ENCODE measurements at regions not wholly inside any gene's neighbourhood (a gene's known extent, or its start where the extent isn't known, plus 50 kb on each side); places are given as distances from the start of the nearest gene placed in this dataset.

DNA sequence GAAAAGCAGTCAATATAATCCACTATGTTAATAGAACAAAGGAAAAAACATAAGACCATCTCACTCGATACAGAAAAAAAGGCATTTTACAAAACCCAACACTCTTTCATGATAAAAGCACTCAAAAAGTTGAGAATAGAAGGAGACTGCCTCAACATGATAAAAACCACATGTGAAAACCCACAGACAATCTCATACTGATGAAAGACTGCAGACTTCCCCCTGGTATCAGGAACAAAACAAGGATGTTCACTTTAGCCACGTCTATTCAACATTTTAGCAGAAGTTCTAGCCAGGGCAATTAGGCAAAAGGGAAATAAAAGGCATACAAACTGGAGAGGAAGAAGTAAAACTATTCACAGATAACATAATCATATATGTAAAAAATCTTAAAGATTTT, 285.9 kb downstream of the EIPR1 start:
- no peak for DNase-seq (ENCODE audit: low spot score in 2 of 2)
- H3K9me3 Mint-ChIP-seq: peaks cover 3 to 6% of the 10 kb centered on the region in 2 donors
- H3K27ac Mint-ChIP-seq: no peak overlapping the region
- no peak for ATAC-seq
- H3K36me3 Mint-ChIP-seq: no peaks in the 10 kb centered on the region

DNA sequence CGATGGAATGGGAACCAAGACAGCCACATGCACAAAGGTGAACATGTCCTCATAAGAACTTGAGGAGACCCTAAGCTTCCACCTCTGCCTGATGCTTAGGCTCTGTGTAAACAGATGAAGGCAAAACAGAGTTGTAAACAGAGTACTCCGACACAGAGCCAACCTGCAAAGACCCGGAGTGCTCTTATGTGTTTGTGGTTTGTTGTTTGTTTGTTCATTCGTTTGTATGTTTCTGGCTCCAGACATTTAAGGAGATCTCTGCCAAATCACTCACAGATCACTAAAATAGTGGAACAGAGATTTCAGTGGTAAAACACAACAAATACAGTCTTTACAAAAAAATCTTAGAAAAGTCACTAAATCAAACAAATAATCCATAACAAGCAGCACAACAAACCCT, 294.9 kb downstream of the EIPR1 start:
- peaks cover 6 to 16% of the 10 kb centered on the region in 2 donors for H3K36me3 Mint-ChIP-seq
- no peak for ATAC-seq
- H3K27ac Mint-ChIP-seq: no peak overlapping the region
- DNase-seq (ENCODE audit: low spot score in 2 of 2): no peak
- peaks cover 10 to 15% of the 10 kb centered on the region in 2 donors for H3K9me3 Mint-ChIP-seq

DNA sequence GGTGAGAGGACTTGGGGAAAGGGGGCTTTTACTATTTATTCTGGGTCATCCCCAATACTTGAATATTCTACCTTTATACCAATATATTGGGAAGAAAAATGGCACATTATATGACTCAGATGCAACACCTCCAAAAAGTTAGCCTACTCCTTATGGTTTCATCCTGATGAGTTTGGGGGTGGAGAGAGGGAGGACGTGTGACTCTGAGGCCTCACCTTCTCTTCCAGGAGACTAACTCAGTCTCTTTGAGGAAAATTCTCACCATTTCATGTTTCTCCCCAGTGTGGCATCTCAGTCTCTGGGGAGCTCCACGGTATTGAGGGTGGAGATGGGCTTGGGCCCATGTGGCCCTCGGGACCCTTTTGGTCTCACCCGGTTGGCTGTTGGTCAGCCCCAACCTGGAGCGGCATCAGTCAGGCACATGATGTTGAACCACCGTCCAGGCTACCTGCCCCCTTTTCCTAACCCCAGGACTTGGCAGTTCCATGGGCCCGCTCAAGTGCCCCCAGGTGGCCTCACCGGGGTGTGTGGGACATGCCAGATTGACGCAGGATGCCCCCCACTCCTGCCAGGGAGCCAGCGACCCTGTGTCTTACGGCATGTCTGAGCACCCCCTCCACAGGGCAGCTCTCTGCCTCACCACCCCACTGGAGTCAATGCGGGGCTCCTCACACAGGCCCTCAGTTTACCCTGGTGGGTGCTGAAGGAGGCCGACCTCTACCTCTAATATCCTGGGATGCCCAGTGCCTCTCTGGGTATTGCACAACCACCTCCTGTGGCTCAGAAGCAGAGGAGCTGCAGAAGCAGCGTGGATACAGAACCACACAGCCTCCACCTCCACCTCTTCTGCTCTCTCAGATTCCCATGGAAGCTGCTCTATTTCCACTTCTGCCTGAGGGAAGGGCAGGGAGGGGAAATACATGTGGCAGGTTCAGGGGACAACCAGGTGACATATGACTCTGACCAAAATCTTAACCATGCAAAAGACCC, 297.4 kb downstream of the EIPR1 start:
- H3K27ac Mint-ChIP-seq: no peak overlapping the region
- DNase-seq (ENCODE audit: low spot score in 2 of 2) (no peak), ATAC-seq (no peak)
- H3K36me3 Mint-ChIP-seq: peaks cover 6 to 12% of the 10 kb centered on the region in 2 donors
- peaks cover 6 to 11% of the 10 kb centered on the region in 2 donors for H3K9me3 Mint-ChIP-seq

DNA sequence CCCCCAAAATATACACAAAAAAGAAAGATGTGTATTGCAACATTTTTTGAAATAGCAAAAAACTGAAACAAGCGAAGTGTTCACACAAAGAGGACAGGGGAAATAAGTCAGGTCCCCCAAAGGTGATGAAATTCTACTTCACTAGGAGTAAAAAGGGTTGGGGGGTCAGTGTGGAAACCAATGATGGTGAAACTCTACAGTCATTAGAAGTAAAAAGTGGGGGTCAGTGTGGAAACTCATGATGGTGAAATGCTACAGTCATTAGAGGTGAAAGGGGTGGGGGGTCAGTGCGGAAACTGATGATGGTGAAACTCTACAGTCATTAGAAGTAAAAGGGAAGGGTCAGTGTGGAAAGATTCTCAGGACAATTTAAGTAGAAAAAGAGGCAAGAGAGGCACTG, 298.2 kb downstream of the EIPR1 start:
- Mint-ChIP-seq H3K9me3 (peaks cover 4 to 7% of the 10 kb centered on the region in 2 donors), H3K27ac (no peak overlapping the region), H3K36me3 (peaks cover 6 to 8% of the 10 kb centered on the region in 2 donors)
- DNase-seq (ENCODE audit: low spot score in 2 of 2) (no peak), ATAC-seq (no peak)

DNA sequence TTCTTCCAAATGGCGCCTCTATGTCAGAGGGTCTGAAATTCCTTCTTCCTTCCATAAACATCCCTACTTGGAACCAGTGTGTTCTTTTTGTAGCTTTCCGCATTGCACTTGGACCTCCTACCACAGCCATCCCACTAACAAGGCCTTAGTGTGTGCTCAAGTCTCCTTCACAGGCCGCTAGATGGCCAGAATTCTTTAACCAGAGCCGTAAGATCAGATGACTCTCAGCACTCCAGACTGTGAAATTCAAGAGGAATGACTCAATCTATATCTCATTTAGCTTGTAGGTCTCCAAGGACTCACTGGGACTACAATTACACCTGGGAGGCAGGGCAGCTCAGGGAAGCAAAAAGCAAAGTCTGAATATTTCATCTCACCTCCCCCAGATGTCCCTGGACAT, 298.9 kb downstream of the EIPR1 start:
- no peak for ATAC-seq
- Mint-ChIP-seq H3K9me3 (peaks cover 4 to 5% of the 10 kb centered on the region in 2 donors), H3K27ac (peak overlapping the region in 1 of 2 donors; percentile 73), H3K36me3 (peaks cover 4 to 6% of the 10 kb centered on the region in 2 donors)
- DNase-seq (ENCODE audit: low spot score in 2 of 2): no peak

DNA sequence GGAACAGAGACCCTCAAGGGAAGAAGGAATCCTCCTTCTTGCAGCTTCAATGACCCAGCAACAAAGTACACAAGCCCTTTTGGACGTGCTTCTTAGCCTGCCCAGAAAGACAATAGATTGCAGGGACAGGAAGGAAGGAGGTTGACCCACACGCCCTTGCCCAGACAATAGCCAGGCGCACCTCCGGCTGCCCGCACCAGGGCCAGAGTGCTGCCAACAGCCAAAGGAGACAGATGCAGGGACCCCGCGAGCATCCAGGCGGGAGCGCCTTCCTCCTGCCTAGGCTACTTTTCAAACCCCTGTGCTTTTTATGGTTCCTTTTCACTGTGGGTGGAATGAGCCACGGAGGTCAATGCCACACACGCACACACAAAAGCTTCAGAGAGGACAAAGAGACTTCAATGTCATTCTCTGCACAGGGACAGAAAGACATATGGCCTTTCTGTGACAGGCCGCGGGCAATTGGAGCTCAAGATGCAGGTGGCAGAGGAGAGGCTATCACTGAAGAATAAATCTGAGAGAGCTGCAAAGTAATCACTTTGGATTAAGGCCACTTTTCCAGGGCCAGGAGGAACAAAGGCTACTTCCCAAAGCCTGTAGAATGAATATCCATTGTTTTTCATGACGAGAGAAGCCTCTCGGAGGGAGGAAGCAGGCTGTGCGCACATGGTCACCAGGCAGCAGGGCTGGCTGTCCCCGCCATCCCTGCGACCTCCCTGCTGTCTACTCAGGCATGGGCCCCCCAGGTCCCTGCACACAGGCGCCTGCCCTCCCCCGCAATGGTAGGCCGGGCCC, 300.6 kb downstream of the EIPR1 start:
- no peak overlapping the region for H3K27ac Mint-ChIP-seq
- ATAC-seq (no peak), DNase-seq (ENCODE audit: low spot score in 2 of 2) (no peak)
- H3K36me3 Mint-ChIP-seq: no peaks in the 10 kb centered on the region
- no peaks in the 10 kb centered on the region for H3K9me3 Mint-ChIP-seq

DNA sequence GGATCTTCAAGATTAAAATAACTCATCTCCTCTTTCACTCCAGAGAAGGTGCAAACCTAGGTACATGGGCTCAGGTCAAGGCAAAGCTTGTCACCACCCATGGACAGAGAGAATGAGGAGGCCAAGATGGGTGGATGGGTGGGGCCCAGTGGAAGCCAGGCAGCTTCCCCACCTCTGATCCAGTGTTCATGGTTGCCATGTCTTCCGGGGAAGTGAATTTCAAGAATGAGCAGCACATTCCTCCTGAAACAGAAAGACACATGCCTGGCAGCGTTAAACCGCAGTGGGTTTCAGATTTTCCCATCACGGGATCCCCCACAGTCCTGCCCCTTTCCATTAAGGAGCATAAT, 301.7 kb downstream of the EIPR1 start:
- no peak for DNase-seq (ENCODE audit: low spot score in 2 of 2)
- H3K27ac Mint-ChIP-seq: no peak overlapping the region
- H3K9me3 Mint-ChIP-seq: no peaks in the 10 kb centered on the region
- no peaks in the 10 kb centered on the region for H3K36me3 Mint-ChIP-seq
- no peak for ATAC-seq

DNA sequence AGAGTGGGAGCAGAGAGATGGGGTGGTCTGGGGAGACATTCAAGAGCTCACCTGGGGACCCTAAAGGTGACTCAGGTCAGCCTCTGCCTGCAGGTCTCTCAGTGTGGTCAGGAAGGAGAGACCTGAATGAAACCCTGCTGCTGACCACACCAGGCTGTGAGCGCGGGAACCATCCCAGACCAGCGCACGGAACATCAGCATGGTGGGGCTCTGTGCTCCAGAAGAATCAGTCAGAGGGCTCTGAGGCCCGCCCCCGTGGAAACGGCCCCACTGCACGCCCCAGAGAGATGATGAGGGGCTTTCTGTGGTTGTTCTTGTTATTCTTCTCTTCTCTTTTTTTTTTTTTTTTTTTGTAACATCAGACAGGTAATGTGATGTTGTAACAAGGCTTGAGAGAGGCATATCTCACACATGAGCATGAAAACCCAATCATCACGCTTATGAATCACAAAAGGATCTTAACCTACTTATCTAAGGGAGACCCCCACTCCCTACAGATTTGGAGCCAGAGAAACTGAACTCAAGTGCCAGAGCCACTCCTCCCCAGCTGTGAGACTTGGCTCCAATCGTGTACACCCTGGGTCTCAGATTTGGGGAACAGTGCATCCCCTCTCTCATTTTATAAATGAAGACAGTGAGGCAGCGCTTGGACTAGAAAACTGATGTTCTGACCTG, 302.2 kb downstream of the EIPR1 start:
- ATAC-seq (no peak), DNase-seq (ENCODE audit: low spot score in 2 of 2) (no peak)
- no peaks in the 10 kb centered on the region for H3K36me3 Mint-ChIP-seq
- H3K27ac Mint-ChIP-seq: no peak overlapping the region
- no peaks in the 10 kb centered on the region for H3K9me3 Mint-ChIP-seq

DNA sequence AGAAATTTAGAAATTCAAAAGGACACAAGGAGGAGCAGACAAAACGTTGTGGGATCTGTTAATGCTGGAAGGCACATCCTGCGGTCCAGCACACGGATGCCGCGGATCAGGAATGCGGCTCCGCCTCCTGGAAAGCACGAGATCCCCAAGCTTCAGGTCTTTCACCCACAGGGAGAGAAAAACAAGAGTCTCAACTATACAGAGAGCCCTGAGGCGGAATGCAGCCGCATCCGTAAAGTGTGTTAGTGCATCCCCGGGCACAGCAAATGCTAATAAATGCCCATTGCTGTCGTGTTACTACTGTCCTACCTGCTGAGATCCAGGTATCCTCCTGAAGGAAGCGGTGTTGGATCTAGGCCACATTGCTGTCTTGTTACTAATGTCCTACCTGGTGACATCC, 303.9 kb downstream of the EIPR1 start:
- ATAC-seq: no peak
- Mint-ChIP-seq H3K27ac (no peak overlapping the region), H3K9me3 (no peaks in the 10 kb centered on the region), H3K36me3 (no peaks in the 10 kb centered on the region)
- DNase-seq (ENCODE audit: low spot score in 2 of 2): no peak

DNA sequence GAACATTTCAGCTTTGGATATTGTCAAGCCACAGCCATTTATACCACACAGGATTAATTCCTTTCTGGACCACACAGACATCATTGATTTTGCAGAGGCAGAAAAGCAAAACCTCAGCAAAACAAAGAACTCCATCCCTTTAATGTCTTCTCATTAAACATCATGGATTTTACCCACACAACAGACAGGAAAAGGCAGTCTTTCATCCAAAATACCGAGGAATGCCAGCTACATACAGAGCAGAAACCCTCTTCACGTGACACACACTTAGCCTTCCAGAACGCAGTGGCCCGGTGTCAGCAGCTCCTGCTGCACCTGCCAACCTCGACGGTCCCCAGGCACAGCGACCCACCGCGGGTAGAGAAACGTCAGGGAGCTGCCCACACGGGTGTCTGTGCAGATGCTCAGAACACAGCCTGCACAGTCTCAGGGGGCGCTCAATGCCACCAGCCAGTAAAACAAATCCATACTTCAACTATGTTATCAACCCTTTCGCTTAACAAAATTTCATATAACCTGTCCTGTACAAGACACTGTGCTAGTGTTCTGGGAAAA, 304.5 kb downstream of the EIPR1 start:
- Mint-ChIP-seq H3K27ac (no peak overlapping the region), H3K36me3 (no peaks in the 10 kb centered on the region), H3K9me3 (no peaks in the 10 kb centered on the region)
- DNase-seq (ENCODE audit: low spot score in 2 of 2) (no peak), ATAC-seq (no peak)

DNA sequence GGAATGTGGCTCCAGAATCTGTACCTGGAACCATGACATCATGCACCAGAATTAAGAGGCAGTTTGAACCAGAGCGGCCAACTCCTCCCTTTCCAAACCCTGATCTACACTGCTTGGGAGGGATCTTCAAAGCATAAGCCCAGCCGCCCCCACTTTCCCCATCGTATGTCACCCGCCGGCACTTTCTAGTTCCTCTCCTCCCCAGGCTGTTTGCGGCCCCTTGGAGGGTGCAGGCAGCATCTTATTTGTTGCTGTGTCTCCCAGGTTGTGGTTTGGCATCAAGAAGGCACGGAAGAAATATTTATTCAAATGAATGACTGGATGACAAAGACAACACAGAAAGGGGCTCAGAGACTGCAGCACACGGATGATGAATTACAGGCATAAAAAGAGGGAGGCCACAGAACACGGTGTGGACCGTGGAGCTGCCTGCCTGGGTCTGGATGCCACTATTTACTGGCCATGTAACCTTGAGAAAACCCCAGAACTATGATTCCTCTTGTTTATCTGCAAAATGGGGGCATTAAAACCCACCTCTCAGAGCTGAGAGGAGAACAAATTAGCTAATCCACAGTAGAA, 305.8 kb downstream of the EIPR1 start:
- DNase-seq (ENCODE audit: low spot score in 2 of 2): no peak
- H3K36me3 Mint-ChIP-seq: no peaks in the 10 kb centered on the region
- no peak overlapping the region for H3K27ac Mint-ChIP-seq
- ATAC-seq: no peak
- no peaks in the 10 kb centered on the region for H3K9me3 Mint-ChIP-seq

DNA sequence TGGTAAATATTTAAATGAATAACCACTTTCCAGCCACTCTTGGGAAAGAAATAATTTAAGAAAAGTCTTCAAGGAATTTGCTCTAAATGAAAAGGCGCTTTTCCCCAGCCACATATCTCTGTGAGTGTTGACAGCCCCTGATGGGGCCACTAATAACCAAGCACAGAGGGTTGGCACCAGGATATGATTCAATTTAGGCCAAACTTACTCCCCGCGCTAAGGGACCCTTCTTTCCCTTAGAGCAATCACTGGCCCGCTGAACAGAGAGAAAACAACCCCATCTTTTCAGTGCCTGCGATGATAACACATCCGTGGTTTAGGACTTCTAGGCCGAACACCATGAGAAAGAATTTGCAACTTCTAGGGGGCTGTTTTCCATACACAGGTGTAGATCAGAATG, 310.8 kb downstream of the EIPR1 start:
- H3K36me3 Mint-ChIP-seq: no peaks in the 10 kb centered on the region
- no peak for DNase-seq (ENCODE audit: low spot score in 2 of 2)
- H3K27ac Mint-ChIP-seq: no peak overlapping the region
- no peak for ATAC-seq
- H3K9me3 Mint-ChIP-seq: peaks cover 0 to 5% of the 10 kb centered on the region in 2 donors

DNA sequence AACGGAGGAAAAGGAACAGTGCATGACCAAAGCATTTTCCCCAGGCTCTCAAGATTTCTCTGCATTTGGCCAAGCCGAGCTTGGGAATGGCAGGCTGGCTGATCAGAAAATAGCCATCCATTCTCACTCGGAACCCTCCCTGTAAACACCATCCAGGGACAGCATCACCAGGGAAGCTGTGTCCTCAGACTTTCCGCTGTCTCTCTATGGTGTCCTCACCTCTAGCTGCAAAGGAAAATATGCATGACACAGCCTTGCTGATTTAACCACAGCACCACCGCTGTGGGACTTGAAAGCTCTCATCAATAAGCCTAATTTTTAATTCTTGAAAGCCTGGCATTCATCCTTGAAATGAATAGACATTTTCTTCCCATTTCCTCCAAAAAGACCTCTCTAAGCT, 311.7 kb downstream of the EIPR1 start:
- Mint-ChIP-seq H3K36me3 (no peaks in the 10 kb centered on the region), H3K27ac (no peak overlapping the region), H3K9me3 (peaks cover 0 to 5% of the 10 kb centered on the region in 2 donors)
- no peak for ATAC-seq
- DNase-seq (ENCODE audit: low spot score in 2 of 2): no peak

DNA sequence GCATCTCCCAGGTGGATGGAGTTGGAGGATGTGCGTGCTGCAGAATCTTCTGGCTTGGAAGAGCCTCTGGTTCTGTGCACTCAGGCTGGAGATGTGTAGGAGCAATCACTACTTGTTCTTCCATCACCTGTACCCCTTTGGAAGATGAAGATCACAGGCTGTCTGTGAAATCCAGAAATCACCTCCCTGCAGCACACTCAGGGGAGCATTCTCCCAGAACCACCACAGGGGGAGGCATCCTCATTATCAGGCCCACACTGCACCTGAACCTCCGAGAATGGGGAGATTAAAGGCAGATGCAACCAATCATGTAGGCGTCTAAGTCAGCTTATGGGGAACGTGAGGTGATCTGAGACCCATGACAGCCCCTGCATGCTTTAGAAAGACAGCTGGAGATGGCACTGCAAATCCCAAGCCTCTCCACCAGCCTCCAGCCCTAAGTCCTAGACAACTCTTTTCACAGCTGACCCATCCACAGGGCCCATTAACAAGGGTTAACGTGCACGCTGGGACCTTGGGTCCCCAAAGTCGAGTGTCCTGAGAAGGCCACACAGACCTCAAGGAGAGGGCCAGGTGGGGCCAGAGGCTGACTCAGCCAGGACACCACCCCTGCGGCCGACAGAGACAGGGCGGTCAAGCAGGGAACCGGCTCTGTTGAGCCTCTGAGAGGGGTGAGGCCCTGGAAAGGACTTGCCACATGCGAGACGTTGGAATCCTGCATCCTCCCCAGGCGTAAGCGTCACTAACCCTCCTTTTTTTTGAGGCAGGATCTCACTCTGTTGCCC, 314.9 kb downstream of the EIPR1 start:
- Mint-ChIP-seq H3K36me3 (no peaks in the 10 kb centered on the region), H3K27ac (no peak overlapping the region), H3K9me3 (peaks cover 3 to 5% of the 10 kb centered on the region in 2 donors)
- ATAC-seq (no peak), DNase-seq (ENCODE audit: low spot score in 2 of 2) (no peak)

DNA sequence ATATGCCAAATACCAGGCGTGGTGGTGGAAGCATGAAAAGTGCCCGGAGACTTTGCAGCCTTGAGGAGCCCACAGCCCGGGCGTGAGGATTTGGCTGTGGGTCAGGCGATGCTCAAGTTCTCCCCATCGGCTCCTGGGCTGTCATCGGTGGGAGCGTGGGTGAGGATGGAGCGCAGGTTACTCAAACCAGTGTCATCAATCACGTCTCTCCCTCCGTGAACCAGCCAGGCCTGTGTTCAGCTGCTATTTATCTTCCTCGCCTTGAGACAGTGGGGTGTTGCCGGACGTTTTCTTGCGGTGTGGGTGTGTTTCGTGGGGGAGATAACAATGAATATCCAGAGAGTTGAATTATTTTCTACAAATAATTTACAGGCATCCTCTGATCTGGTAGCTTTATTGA, 317.6 kb downstream of the EIPR1 start:
- no peak overlapping the region for H3K27ac Mint-ChIP-seq
- ATAC-seq: no peak
- H3K9me3 Mint-ChIP-seq: peaks cover 10 to 14% of the 10 kb centered on the region in 2 donors

More for the DNA sequence above, 317.6 kb downstream of the EIPR1 start:
- no peak for DNase-seq (ENCODE audit: low spot score in 2 of 2)
- no peaks in the 10 kb centered on the region for H3K36me3 Mint-ChIP-seq
